Spleen (tissue), 7 donors: ENCODE measurements at regions not wholly inside any gene's neighbourhood (a gene's known extent, or its start where the extent isn't known, plus 50 kb on each side); places are given as distances from the start of the nearest gene placed in this dataset.

Experiments
- CTCF ChIP-seq, 11 experiments: fragments of 200-600 bp in 7 of 11; fragments of 450-650 bp in 4 of 11; sonication (generic) in 4 of 11; IDR thresholded peaks in 8 of 11; conservative IDR thresholded peaks in 3 of 11; 1 replicate in 7 of 11; 2 replicates in 4 of 11; pipeline versions ENCODE4 v1.4.0 to v1.8.0; 2016 to 2021; ENCODE audit warnings: antibody characterized with exemption in 11 of 11, inconsistent platforms in 4 of 11, mild to moderate bottlenecking in 1 of 11
- POLR2A ChIP-seq, 3 donors: fragments of 450-650 bp; IDR thresholded peaks; one replicate each; pipeline ENCODE4 v1.5.1; 2017; ENCODE audit warnings: antibody characterized with exemption in 3 of 3, mild to moderate bottlenecking in 1 of 3
- donor health status: DM: no; HTN: no; CAD: no; lungs with moderate emphysema.
- donor health status: DM: no; HTN: no; CAD: no.
- donor health status: DM: no; HTN: no; CAD: no.

GRCh38 chr12:92495108-92495507, 207.7 kb upstream of the PLEKHG7 start:
- no peak for TF ChIP-seq CTCF (IDR thresholded peaks at IDR 0.05 in 8 of 11, conservative IDR thresholded peaks at IDR 0.05 in 3 of 11)
- no peak for TF ChIP-seq POLR2A (IDR thresholded peaks at IDR 0.05)
